LoVo (cell line): ENCODE measurements at regions not wholly inside any gene's neighbourhood (a gene's known extent, or its start where the extent isn't known, plus 50 kb on each side); places are given as distances from the start of the nearest gene placed in this dataset.
"Not testable (repeated sequence)": the region's sequence is repeated elsewhere in the genome, so short reads cannot be mapped to it uniquely, and the experiment has no call there.

Experiments used
- DNase-seq: peaks from one replicate; pipeline ENCODE4 v3.0.0-alpha.2; 2016; ENCODE audit warnings: low spot score

GRCh38 chr7:79624336-79624735, 170.9 kb upstream of the MAGI2 start:
- no peak for DNase-seq

GRCh38 chr7:79622781-79623180, 169.3 kb upstream of the MAGI2 start:
- no peak for DNase-seq

GRCh38 chr7:79620291-79620690, 166.8 kb upstream of the MAGI2 start:
- no peak for DNase-seq

- DNase-seq: no peak
These were observed 165.7 kb upstream of the MAGI2 start for GRCh38 chr7:79619216-79619615.

- DNase-seq: no peak
These were observed 162.6 kb upstream of the MAGI2 start for GRCh38 chr7:79615871-79616640.

GRCh38 chr7:79615466-79615865, 162.0 kb upstream of the MAGI2 start:
- no peak for DNase-seq

GRCh38 chr7:79612903-79613302, 159.4 kb upstream of the MAGI2 start:
- no peak for DNase-seq

- DNase-seq: no peak
These were observed 158.6 kb upstream of the MAGI2 start for GRCh38 chr7:79612022-79612421.

- no peak for DNase-seq
These were observed 157.4 kb upstream of the MAGI2 start for GRCh38 chr7:79610748-79611304.

- no peak for DNase-seq
These were observed 156.8 kb upstream of the MAGI2 start for GRCh38 chr7:79610313-79610712.

GRCh38 chr7:79608005-79608404, 154.5 kb upstream of the MAGI2 start:
- DNase-seq: no peak

- no peak for DNase-seq
These were observed 151.4 kb upstream of the MAGI2 start for GRCh38 chr7:79604841-79605240.

- no peak for DNase-seq
These were observed 144.9 kb upstream of the MAGI2 start for GRCh38 chr7:79598351-79598750.

GRCh38 chr7:79594671-79595070, 141.2 kb upstream of the MAGI2 start:
- DNase-seq: not testable (repeated sequence)

GRCh38 chr7:79593866-79594301, 140.4 kb upstream of the MAGI2 start:
- DNase-seq: no peak

- no peak for DNase-seq
These were observed 137.6 kb upstream of the MAGI2 start for GRCh38 chr7:79590916-79591623.

GRCh38 chr7:79590391-79590790, 136.9 kb upstream of the MAGI2 start:
- DNase-seq: no peak

- DNase-seq: no peak
These were observed 117.4 kb upstream of the MAGI2 start for GRCh38 chr7:79570903-79571302.

- no peak for DNase-seq
These were observed 110.5 kb upstream of the MAGI2 start for GRCh38 chr7:79563821-79564522.

GRCh38 chr7:79555571-79555970, 102.1 kb upstream of the MAGI2 start:
- no peak for DNase-seq

GRCh38 chr7:79553811-79554555, 100.5 kb upstream of the MAGI2 start:
- DNase-seq: peak; percentile 32

- DNase-seq: no peak
These were observed 99.0 kb upstream of the MAGI2 start for GRCh38 chr7:79552463-79552862.
